ENCODE measurements at regions not wholly inside any gene's neighbourhood (a gene's known extent, or its start where the extent isn't known, plus 50 kb on each side); places are given as distances from the start of the nearest gene placed in this dataset.
"Not testable (repeated sequence)": the region's sequence is repeated elsewhere in the genome, so short reads cannot be mapped to it uniquely, and the experiment has no call there.

GRCh38 chr10:3325954-3326750 lies 153.6 kb upstream of the PITRM1 start:
- no peak for DNase-seq

GRCh38 chr10:3324612-3325038 lies 152.0 kb upstream of the PITRM1 start:
- DNase-seq, result no peak

GRCh38 chr10:3323865-3324498 lies 151.4 kb upstream of the PITRM1 start:
- no peak for DNase-seq

GRCh38 chr10:3321123-3321522 lies 148.5 kb upstream of the PITRM1 start:
- no peak for DNase-seq

GRCh38 chr10:3319811-3320226 lies 147.2 kb upstream of the PITRM1 start:
- no peak for DNase-seq

- DNase-seq, result not testable (repeated sequence)
Observed at GRCh38 chr10:3318480-3318807, 145.9 kb upstream of the PITRM1 start.

- DNase-seq, result not testable (repeated sequence)
Observed at GRCh38 chr10:3317553-3318479, 145.2 kb upstream of the PITRM1 start.

- DNase-seq, result not testable (repeated sequence)
Observed at GRCh38 chr10:3314445-3315085, 142.0 kb upstream of the PITRM1 start.

GRCh38 chr10:3313784-3314444 lies 141.3 kb upstream of the PITRM1 start:
- DNase-seq, result peak; percentile 74

GRCh38 chr10:3312403-3312940 lies 139.9 kb upstream of the PITRM1 start:
- DNase-seq, result no peak

- no peak for DNase-seq
Observed at GRCh38 chr10:3310016-3310784, 137.6 kb upstream of the PITRM1 start.

GRCh38 chr10:3306050-3306449 lies 133.5 kb upstream of the PITRM1 start:
- DNase-seq, result no peak

- no peak for DNase-seq
Observed at GRCh38 chr10:3295582-3296151, 123.1 kb upstream of the PITRM1 start.

- DNase-seq, result no peak
Observed at GRCh38 chr10:3294919-3295581, 122.5 kb upstream of the PITRM1 start.

GRCh38 chr10:3293581-3294431 lies 121.2 kb upstream of the PITRM1 start:
- DNase-seq, result no peak

- DNase-seq, result no peak
Observed at GRCh38 chr10:3292636-3293035, 120.1 kb upstream of the PITRM1 start.

- DNase-seq, result no peak
Observed at GRCh38 chr10:3290550-3290949, 118.0 kb upstream of the PITRM1 start.

GRCh38 chr10:3287572-3288445 lies 115.2 kb upstream of the PITRM1 start:
- no peak for DNase-seq
